Suprapubic skin (tissue), 3 donors: ENCODE measurements at regions not wholly inside any gene's neighbourhood (a gene's known extent, or its start where the extent isn't known, plus 50 kb on each side); places are given as distances from the start of the nearest gene placed in this dataset.

ENCODE experiments used
- POLR2AphosphoS5 ChIP-seq, 3 donors: sonication (generic); formaldehyde crosslinking; IDR thresholded peaks; one replicate each; pipeline ENCODE4 v1.6.1; 2017; ENCODE audit warnings: antibody characterized with exemption in 3 of 3
- TF ChIP-seq, protein P1 (sequence below), 2 donors: fragments of 200-600 bp in 1 of 2; fragments of 450-650 bp in 1 of 2; sonication (generic) in 1 of 2; IDR thresholded peaks; one replicate each; pipeline ENCODE4 v1.5.1; 2016 to 2019; ENCODE audit warnings: antibody characterized with exemption in 2 of 2, mild to moderate bottlenecking in 1 of 2, moderate library complexity in 1 of 2

GRCh38 chrX:95791876-95792275 lies 892.8 kb upstream of the DIAPH2 start:
- TF ChIP-seq, protein P1, sequence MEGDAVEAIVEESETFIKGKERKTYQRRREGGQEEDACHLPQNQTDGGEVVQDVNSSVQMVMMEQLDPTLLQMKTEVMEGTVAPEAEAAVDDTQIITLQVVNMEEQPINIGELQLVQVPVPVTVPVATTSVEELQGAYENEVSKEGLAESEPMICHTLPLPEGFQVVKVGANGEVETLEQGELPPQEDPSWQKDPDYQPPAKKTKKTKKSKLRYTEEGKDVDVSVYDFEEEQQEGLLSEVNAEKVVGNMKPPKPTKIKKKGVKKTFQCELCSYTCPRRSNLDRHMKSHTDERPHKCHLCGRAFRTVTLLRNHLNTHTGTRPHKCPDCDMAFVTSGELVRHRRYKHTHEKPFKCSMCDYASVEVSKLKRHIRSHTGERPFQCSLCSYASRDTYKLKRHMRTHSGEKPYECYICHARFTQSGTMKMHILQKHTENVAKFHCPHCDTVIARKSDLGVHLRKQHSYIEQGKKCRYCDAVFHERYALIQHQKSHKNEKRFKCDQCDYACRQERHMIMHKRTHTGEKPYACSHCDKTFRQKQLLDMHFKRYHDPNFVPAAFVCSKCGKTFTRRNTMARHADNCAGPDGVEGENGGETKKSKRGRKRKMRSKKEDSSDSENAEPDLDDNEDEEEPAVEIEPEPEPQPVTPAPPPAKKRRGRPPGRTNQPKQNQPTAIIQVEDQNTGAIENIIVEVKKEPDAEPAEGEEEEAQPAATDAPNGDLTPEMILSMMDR (IDR thresholded peaks at IDR 0.05): no peak
- no peak for TF ChIP-seq POLR2AphosphoS5 (IDR thresholded peaks at IDR 0.05)
